Ectodermal cell (in vitro differentiated cells): ENCODE measurements at regions not wholly inside any gene's neighbourhood (a gene's known extent, or its start where the extent isn't known, plus 50 kb on each side); places are given as distances from the start of the nearest gene placed in this dataset.

Experiments
- H3K27ac ChIP-seq: 2 replicates; pipeline ENCODE4 v1.7.0; 2013; ENCODE audit warnings: mild to moderate bottlenecking, low read depth, low read length; ENCODE audit not compliant: insufficient read depth, poor library complexity, severe bottlenecking
- H3K27me3 ChIP-seq: 2 replicates; pipeline ENCODE4 v1.7.0; 2013; ENCODE audit warnings: mild to moderate bottlenecking, low read length; ENCODE audit not compliant: insufficient read depth, control insufficient read depth, poor library complexity, severe bottlenecking
- H3K36me3 ChIP-seq: one replicate; pipeline ENCODE4 v1.7.0; 2013; ENCODE audit warnings: low read length; ENCODE audit not compliant: control insufficient read depth, insufficient read depth
- H3K4me1 ChIP-seq: one replicate; pipeline ENCODE4 v1.7.0; 2013; ENCODE audit warnings: low read length; ENCODE audit not compliant: control insufficient read depth, insufficient read depth
- H3K4me3 ChIP-seq: 2 replicates; pipeline ENCODE4 v1.7.0; 2013; ENCODE audit warnings: low read depth, low read length, control low read depth; ENCODE audit not compliant: insufficient read depth
- H3K9me3 ChIP-seq: 2 replicates; pipeline ENCODE4 v1.7.0; 2013; ENCODE audit warnings: mild to moderate bottlenecking, low read length, moderate library complexity; ENCODE audit not compliant: control insufficient read depth
- WGBS, 2 experiments: methylation state at CpG; one replicate each; pipeline ENCODE4 v1.1.7; 2013; ENCODE audit warnings: missing lambda C conversion rate in 2 of 2; 5-methylcytosine and 5-hydroxymethylcytosine counted together

- no peaks in the 10 kb centered on the region for H3K9me3 ChIP-seq
- peaks cover 3% of the 10 kb centered on the region for H3K4me1 ChIP-seq
- WGBS, 2 experiments, result 76 to 81% methylated on average over 4 of the region's 4 CpGs
- H3K4me3 ChIP-seq, result no peak overlapping the region
- no peaks in the 10 kb centered on the region for H3K27me3 ChIP-seq
- H3K36me3 ChIP-seq, result no peaks in the 10 kb centered on the region
- H3K27ac ChIP-seq, result no peak overlapping the region
Observed at GRCh38 chr4:153075836-153076518, 128.3 kb upstream of the TRIM2 start.

- no peaks in the 10 kb centered on the region for H3K27me3 ChIP-seq
- H3K4me3 ChIP-seq, result no peak overlapping the region
- H3K27ac ChIP-seq, result no peak overlapping the region
- 89 to 95% methylated on average over 1 to 2 of the region's 3 CpGs for WGBS, 2 experiments
- H3K9me3 ChIP-seq, result no peaks in the 10 kb centered on the region
- no peaks in the 10 kb centered on the region for H3K36me3 ChIP-seq
- H3K4me1 ChIP-seq, result peaks cover 3% of the 10 kb centered on the region
Observed at GRCh38 chr4:153076861-153077260, 127.4 kb upstream of the TRIM2 start.

DNA sequence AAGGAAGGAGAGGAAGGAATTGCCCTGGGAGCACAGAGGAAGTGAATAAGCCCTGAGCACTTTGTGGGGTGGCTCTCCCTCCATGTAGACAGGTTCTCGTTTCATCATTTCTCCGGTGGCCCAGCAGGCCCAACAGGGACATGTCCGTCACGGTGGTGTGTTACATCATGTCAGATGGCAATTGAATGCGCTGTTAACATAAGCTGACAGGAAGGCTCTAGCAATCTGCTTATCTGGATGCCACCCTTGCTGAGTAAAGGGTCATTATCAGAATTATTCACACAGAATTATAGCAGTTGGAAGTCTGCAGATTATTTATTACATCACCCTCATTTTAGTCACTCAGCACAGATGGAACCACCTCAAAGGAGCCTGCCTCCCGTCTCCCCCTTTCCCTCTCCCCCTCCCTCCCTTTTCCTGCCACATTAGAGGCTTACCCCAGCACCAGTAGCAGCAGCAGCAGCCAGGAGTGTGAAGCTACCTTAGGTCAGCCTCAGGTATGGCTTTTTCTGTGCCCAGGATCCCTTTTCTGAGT lies 124.3 kb upstream of the TRIM2 start:
- H3K27me3 ChIP-seq, result no peaks in the 10 kb centered on the region
- no peak overlapping the region for H3K27ac ChIP-seq
- no peak overlapping the region for H3K4me3 ChIP-seq
- no peaks in the 10 kb centered on the region for H3K9me3 ChIP-seq
- H3K36me3 ChIP-seq, result no peaks in the 10 kb centered on the region
- H3K4me1 ChIP-seq, result peaks cover 6% of the 10 kb centered on the region
- WGBS, 2 experiments, result 93% methylated on average over 6 of the region's 6 CpGs

DNA sequence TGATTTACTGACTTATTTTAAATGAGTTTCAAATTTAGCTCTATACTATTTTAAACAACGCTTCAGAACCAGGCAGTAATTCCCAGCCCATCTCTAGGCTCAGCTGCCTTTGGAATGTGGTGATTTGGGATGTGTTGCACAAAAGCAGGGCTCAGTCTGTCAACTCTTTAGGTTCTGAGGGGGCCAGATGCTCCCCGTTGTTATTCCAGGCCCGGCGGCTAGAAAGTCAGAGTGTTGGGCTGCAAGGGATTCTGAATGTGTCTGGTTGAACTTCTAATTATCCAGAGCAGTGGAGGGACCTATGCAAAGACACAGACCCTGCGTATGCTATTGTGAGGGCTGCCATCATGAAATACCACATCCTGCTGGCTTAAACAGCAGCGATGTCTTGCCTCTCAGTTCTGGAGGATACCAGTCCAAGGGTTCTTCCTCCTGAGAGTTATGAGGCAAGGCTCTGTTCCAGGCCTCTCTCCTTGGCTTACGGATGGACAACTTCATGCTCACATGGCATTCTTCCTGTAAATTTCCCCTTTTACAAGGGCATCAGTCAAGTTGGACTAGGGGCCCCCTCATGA lies 123.2 kb upstream of the TRIM2 start:
- WGBS, 2 experiments, result 95% methylated on average over 7 of the region's 7 CpGs
- Histone ChIP-seq H3K36me3 (no peaks in the 10 kb centered on the region), H3K9me3 (no peaks in the 10 kb centered on the region), H3K27ac (no peak overlapping the region), H3K4me3 (no peak overlapping the region), H3K4me1 (peaks cover 3% of the 10 kb centered on the region), H3K27me3 (no peaks in the 10 kb centered on the region)

DNA sequence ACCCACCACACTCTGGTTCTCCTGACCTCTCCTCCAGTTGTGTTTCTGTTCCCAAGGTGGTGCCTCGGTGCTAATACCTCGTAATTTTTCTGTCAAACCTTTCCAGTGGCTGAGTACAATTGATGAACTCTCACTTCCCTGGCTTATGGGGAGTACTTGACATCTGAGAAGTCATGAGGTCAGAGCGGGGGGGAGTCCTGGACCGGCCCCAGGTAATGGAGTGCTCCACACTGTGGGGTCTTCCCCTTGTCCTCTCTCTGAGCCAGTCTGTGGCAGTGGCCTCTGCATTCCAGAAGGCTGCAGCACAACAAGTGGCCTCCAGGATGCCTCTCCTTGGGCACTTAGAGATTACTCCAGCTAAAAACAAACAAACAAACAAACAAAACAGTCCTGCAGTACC lies 122.5 kb upstream of the TRIM2 start:
- no peaks in the 10 kb centered on the region for H3K36me3 ChIP-seq
- no peak overlapping the region for H3K27ac ChIP-seq
- no peaks in the 10 kb centered on the region for H3K9me3 ChIP-seq
- peaks cover 3% of the 10 kb centered on the region for H3K4me1 ChIP-seq
- H3K4me3 ChIP-seq, result no peak overlapping the region
- no peaks in the 10 kb centered on the region for H3K27me3 ChIP-seq
- WGBS, 2 experiments, result 91 to 95% methylated on average over 4 of the region's 4 CpGs

- 87 to 89% methylated on average over 15 of the region's 15 CpGs for WGBS, 2 experiments
- Histone ChIP-seq H3K27me3 (no peaks in the 10 kb centered on the region), H3K36me3 (no peaks in the 10 kb centered on the region), H3K9me3 (no peaks in the 10 kb centered on the region), H3K4me1 (peaks cover 3% of the 10 kb centered on the region), H3K4me3 (no peak overlapping the region), H3K27ac (peak overlapping the region; percentile 9)
Observed at GRCh38 chr4:153082322-153083301, 121.6 kb upstream of the TRIM2 start.

GRCh38 chr4:153083447-153083947 lies 120.7 kb upstream of the TRIM2 start:
- peak overlapping the region; percentile 9 for H3K27ac ChIP-seq
- WGBS, 2 experiments, result 12 to 16% methylated on average over 7 of the region's 7 CpGs
- H3K4me3 ChIP-seq, result no peak overlapping the region
- peaks cover 3% of the 10 kb centered on the region for H3K4me1 ChIP-seq
- no peaks in the 10 kb centered on the region for H3K36me3 ChIP-seq
- no peaks in the 10 kb centered on the region for H3K9me3 ChIP-seq
- no peaks in the 10 kb centered on the region for H3K27me3 ChIP-seq

DNA sequence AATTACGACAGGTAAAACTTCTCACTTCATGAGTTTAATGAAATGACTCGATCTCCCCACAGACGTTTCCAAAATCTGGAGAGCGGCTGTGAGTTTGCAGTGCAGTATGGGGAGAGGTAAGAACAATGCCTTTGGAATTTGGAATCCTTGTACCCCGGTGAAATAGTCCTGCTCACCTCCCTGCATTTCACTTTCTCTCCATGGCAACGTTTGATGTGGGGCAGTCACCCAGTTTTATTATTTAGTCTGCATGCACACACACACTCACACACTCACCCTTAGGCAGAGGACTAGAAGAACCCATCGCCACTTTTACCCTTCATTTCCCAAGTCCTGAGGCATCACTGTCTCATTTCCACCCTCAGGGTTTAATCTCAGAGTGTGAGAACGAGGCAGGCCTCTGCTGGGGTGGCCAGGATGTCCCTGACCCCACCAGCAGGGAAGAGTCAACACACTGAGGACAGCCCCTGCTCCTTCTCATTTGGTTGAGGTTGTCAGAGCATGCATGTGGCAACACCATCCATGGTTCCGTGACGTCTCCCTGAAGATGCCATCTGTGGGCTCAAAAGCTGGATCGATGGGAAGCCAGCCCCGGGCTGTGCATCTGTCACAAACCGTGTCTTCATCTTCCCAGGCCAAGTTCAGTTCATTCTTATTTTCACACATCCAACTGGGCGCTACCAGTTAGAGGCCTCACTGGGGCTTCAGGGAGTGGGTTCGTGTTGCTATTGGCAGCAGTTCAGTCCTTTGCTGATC lies 119.8 kb upstream of the TRIM2 start:
- peaks cover 3% of the 10 kb centered on the region for H3K4me1 ChIP-seq
- 89 to 92% methylated on average over 15 of the region's 15 CpGs for WGBS, 2 experiments

DNA sequence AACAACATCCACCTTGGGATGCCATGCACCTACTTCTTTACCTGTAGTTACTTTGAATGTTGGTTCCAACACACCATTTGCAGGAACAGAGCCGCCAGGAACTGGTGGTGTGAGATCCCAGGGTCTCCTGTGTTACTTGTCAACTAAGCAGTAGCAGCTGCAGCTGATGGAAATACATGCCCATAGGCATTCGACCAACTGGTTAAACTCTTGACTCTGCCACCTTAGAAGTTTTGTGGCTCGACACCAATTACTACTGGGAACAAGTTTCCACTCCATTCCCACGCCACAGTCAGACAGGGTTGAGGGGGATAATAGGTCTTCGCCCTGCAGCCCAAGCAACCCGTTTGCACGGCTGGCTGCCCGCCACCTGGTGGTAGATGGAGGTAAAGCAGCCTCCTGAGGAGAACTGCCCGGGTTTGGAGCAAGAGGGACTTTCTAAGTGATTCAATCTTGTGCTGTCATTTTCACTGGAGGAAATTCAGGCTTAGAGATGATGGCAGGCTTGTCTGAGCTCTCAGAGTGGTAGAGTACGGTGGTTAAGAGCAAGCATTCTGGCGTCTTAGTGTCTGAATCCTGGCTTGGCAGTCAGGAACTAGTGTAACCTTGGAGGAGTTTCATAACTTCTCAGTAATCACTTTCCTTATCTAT lies 119.1 kb upstream of the TRIM2 start:
- 23 to 30% methylated on average over 11 of the region's 11 CpGs for WGBS, 2 experiments
- Histone ChIP-seq H3K27me3 (no peaks in the 10 kb centered on the region), H3K4me1 (peaks cover 3% of the 10 kb centered on the region), H3K4me3 (no peak overlapping the region), H3K9me3 (no peaks in the 10 kb centered on the region), H3K27ac (no peak overlapping the region), H3K36me3 (no peaks in the 10 kb centered on the region)

More for the DNA sequence above, 119.8 kb upstream of the TRIM2 start:
- H3K4me3 ChIP-seq, result no peak overlapping the region
- H3K36me3 ChIP-seq, result no peaks in the 10 kb centered on the region
- no peak overlapping the region for H3K27ac ChIP-seq
- H3K27me3 ChIP-seq, result no peaks in the 10 kb centered on the region
- H3K9me3 ChIP-seq, result no peaks in the 10 kb centered on the region
